ENCODE measurements at regions not wholly inside any gene's neighbourhood (a gene's known extent, or its start where the extent isn't known, plus 50 kb on each side); places are given as distances from the start of the nearest gene placed in this dataset.
A peak's percentile ranks its signal among the peaks of the same experiment; 100 is the strongest.

- DNase-seq = no peak
Observed at GRCh38 chr10:53749439-53749838, 976.9 kb upstream of the MBL2 start.

GRCh38 chr10:53748319-53748718 is 975.7 kb upstream of the MBL2 start:
- DNase-seq = no peak

GRCh38 chr10:53744746-53745145 is 972.2 kb upstream of the MBL2 start:
- DNase-seq = no peak

GRCh38 chr10:53744176-53744575 is 971.6 kb upstream of the MBL2 start:
- DNase-seq = no peak

GRCh38 chr10:53737132-53737531 is 964.5 kb upstream of the MBL2 start:
- no peak for DNase-seq

GRCh38 chr10:53726921-53727320 is 954.3 kb upstream of the MBL2 start:
- DNase-seq = no peak

- DNase-seq = no peak
Observed at GRCh38 chr10:53724581-53724980, 952.0 kb upstream of the MBL2 start.

- DNase-seq = no peak
Observed at GRCh38 chr10:53719658-53720057, 947.1 kb upstream of the MBL2 start.

- no peak for DNase-seq
Observed at GRCh38 chr10:53716156-53716555, 943.6 kb upstream of the MBL2 start.

- DNase-seq = no peak
Observed at GRCh38 chr10:53713431-53713830, 940.8 kb upstream of the MBL2 start.

GRCh38 chr10:53702489-53702888 is 929.9 kb upstream of the MBL2 start:
- no peak for DNase-seq

GRCh38 chr10:53701213-53701612 is 928.6 kb upstream of the MBL2 start:
- no peak for DNase-seq

GRCh38 chr10:53700278-53700677 is 927.7 kb upstream of the MBL2 start:
- DNase-seq = no peak

GRCh38 chr10:53699684-53700083 is 927.1 kb upstream of the MBL2 start:
- no peak for DNase-seq

GRCh38 chr10:53699231-53699630 is 926.6 kb upstream of the MBL2 start:
- DNase-seq = no peak

- peak; percentile 9 for DNase-seq
Observed at GRCh38 chr10:53697038-53697437, 924.5 kb upstream of the MBL2 start.

- DNase-seq = no peak
Observed at GRCh38 chr10:53690524-53691240, 918.1 kb upstream of the MBL2 start.

- DNase-seq = no peak
Observed at GRCh38 chr10:53687800-53688199, 915.2 kb upstream of the MBL2 start.

- DNase-seq = no peak
Observed at GRCh38 chr10:53682885-53683284, 910.3 kb upstream of the MBL2 start.

GRCh38 chr10:53682458-53682857 is 909.9 kb upstream of the MBL2 start:
- no peak for DNase-seq

- DNase-seq = no peak
Observed at GRCh38 chr10:53679666-53680065, 907.1 kb upstream of the MBL2 start.

GRCh38 chr10:53675177-53675576 is 902.6 kb upstream of the MBL2 start:
- no peak for DNase-seq

- DNase-seq = no peak
Observed at GRCh38 chr10:53667063-53667462, 894.5 kb upstream of the MBL2 start.

GRCh38 chr10:53664282-53665019 is 891.9 kb upstream of the MBL2 start:
- DNase-seq = no peak
